ENCODE measurements at regions not wholly inside any gene's neighbourhood (a gene's known extent, or its start where the extent isn't known, plus 50 kb on each side); places are given as distances from the start of the nearest gene placed in this dataset.

DNA sequence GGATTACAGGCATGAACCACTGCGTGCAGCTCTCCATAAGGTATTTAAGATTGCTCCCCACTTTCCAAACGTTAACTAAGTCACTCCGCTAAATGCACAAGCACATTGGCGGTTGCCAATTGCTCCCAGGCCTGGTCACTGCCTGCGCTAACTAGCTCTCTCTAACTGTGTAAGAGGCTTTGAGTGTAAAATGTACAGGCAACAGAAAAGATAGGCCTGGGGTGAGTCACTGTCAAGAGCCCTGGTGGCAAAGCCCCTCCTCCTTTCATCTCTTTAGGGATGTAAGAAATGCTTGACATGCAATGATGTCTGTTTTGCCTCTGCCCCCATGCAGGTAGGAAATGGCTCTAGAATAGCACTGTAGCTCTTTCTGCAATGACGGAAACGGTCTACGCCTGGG, 329.7 kb upstream of the GATB start:
- DNase-seq, result peak in 1 of 2 experiments; percentile 21

DNA sequence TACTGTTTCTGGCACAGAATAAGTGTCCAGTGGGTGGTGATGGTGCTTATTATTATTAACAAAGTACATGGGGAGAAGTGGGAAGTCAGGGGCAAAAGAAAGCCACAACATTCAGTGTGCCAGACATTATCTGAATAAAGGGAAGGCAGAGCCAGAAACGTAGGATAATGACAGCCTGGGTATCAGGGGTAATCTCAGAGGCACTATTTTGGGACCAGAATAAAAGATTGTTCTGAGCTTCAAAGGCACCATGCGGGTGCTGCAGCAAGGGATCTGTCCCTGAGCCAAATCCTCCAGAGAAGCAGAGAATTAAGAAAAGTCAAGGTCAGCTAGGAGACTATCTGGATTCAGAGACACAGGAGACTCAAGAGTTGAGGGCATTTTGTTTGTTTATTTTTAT, 328.8 kb upstream of the GATB start:
- DNase-seq, result no peak

GRCh38 chr4:152087335-152087734, 326.5 kb upstream of the GATB start:
- no peak for DNase-seq

GRCh38 chr4:152085657-152086056, 324.9 kb upstream of the GATB start:
- no peak for DNase-seq

DNA sequence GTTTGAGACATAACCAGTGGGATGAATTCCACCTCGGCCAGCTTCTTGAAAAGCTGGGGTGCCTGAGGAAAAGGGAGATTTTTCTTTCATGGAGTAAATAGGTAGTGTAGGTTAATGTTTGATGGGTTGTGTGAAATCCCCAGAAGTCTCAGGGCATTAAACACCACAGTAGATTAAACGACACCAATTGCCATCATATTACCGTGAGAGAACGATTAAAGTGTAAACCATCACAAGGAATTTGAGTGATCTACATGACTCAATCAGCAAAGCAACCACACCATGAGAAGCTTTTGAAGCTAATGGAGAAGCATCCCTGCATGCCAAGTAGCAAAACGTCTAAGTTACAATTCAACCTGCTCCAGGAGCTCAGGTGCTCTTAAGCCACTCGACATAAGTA, 322.5 kb upstream of the GATB start:
- no peak for DNase-seq

DNA sequence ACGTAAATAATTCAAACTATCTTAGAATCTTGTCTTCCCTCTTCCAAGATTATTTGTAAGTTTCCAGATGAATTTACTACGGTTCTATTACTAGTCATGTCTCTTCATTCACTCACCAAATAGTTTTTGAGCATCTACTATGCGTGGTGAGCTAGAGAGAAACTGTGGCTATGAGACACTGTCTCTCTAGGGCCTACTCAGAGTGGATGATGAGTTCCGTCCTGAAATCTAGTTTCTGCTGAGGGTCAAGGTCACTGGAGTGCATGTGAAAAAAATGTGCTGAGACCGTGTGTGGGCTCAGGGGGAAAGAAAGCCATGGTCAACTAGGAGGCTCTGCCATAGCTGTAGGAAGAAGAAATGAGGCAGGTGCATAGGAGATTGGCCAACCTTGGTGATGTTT, 320.2 kb upstream of the GATB start:
- DNase-seq, result no peak

GRCh38 chr4:152079543-152080293, 318.9 kb upstream of the GATB start:
- peak; percentile 43 to 55 for DNase-seq

DNA sequence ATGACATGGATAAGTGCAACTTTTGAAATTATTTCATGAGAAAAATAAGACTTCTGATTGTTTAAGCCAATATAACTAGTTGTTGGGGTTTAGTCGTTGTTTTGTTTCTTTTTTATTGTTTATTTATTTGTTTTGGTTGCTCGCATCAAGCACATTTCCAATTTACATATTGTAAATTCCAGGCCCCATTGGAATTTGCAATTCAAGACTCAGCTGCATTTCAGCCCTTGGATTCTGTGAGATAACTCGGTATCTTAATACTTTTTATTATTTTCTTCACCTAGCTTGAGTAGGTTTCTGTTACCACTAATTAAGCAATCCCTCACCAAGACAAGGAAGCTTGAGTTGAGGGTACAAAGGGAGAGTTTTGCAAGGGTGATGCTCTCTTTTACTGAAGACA, 318.3 kb upstream of the GATB start:
- no peak for DNase-seq

GRCh38 chr4:152077582-152077981, 316.8 kb upstream of the GATB start:
- DNase-seq, result no peak

GRCh38 chr4:152075253-152075928, 314.6 kb upstream of the GATB start:
- DNase-seq, result no peak

DNA sequence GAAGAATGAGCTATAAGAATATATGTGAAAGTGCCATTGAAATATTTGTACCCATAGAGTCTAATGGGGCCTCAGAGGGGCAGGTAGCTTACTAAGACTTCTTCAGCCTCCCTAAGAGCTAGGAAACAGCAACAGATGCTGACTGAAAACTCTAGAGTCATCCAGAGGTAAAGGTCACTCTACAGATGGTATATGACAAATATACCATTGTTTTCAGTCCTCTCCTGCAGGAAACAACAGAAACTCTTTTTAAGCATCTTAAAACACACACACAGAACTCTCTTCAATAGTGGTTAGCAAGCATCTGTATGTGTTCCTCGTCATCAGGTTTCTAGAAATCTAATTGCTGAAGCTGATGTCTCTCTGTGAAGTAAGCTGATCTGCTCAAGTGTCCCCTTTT, 313.8 kb upstream of the GATB start:
- no peak for DNase-seq

DNA sequence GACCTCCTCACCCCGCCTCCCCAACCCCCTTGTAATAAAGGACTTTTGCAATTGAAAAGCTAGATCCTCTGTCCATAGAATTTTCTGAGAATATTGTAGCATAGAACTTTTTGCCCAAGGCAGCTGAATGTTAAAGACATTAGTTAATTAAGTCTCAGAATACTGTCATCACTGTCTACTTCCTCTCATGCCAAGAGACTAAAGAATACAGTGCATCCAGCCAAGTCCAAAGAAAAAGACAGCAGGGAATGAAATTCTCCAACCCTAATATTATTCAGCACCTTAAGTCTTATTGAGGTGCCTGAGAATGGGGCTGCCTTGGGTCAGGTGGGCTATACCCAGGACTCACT, 313.3 kb upstream of the GATB start:
- no peak for DNase-seq

- DNase-seq, result no peak
Observed at GRCh38 chr4:152073351-152074087, 312.7 kb upstream of the GATB start.

DNA sequence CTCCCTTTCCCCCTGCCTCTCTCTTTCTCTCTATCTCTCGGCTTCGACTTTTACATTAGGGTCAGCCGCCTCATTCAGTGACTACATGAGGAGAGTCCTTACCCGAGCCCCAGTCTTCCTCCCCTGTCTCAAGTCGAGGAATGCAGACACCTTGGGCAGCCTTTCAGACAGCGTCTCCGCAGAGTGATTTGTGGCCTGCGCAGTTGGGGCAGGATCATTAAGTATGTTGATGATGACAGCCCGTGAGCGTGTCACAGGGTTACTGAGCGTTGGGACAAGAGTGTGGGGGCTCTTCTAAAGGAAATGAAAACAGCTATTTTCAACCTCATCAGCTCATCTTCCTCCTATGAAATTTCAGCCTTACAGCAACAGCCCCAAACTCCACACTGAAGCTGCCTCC, 312.1 kb upstream of the GATB start:
- DNase-seq, result no peak

DNA sequence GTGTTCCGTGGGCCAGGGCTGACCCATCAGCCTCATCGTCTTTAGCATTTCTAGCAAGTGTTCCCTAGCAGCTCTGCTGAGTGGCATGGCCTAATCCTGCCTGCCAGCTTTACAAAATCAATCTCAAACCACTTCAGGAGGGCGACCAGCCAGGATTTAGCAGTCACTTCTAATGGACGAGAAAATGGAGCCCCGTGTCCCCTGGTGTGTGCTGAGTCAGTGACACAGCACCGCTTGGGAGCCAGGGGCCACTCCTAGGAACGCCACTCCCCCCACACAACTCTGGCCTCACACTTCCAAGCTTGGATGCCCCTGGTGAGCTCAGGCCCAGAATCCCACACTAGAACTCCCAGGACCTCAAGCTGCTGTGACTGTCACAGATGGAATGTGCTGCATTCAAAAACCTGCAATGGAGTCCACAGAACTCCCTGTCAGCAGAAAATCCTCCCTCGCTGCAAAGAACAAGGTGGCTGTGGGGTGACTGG, 311.2 kb upstream of the GATB start:
- no peak for DNase-seq

DNA sequence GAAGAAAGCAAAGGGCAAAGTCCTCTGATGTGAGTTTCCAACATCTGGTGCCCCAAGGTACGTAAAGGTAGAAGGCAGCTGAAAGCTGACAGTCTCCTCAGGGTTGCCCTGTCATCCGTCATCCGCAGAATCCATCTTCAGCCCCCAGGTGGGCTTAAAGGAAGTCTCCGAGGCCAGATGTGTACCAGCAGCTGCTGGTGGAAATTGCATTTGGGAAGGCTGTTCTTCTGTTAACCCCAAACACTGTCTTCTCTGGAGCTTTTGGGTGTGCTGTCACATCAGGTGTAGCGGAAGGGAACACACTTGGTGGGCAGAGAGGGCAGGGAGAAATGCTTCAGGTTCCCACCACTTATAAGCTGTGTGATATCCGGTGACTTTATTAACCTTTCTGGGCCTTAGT, 310.0 kb upstream of the GATB start:
- no peak for DNase-seq

DNA sequence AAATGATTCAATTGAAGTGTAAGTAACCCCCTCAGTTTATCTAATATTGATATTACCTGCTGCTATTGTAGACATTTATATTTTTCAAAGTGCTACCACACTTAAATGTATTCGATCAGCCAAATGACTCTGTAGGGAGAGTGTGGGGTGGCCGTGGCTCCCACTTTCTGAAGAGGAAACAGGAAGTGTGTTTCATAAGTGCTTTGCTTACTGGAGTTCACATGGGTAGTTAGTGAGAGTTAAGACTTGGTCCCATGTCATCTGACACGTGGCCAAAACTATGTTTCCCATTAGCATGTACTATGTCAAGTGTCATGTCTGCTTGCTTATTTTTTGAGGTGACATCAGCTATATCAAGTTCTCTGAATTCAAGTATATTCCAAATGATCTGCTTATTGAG, 308.1 kb upstream of the GATB start:
- no peak for DNase-seq

DNA sequence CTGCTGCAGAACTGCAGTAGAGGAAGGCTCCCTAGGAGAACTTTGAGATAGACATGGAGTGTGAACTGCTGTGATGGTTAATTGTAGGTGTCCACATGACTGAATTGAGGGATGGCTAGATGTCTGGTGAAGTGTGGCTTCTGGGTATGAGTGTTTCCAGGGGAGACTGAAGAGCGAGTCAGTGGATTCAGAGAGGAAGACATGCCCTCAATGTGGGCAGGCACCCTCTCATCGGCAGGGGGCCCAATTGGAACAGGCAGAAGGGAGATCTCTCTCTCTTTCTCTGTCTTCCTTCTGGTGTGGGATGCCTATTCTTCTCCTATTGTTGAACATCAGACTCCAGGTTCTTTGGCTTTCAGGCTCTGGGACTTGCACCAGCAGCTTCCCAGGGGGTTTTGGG, 304.7 kb upstream of the GATB start:
- no peak for DNase-seq

GRCh38 chr4:152064753-152065152, 303.9 kb upstream of the GATB start:
- no peak for DNase-seq

DNA sequence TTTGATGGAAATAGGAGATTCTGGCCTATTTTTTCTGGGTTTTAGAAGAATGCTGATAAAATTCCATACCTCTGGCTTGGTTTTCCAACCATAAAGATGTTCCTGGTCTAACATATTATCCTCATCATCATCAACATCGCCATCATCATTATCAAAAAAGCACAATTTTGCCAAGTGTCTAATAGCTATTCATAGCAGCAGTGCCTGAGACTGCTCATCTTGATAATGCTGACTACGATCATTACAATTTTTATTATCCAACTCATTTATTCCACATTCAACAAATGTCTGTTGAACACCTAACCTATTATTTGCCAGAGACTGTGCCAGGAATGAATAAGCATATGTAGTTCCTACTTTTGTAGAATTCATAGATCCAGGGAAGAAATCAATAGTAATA, 303.5 kb upstream of the GATB start:
- DNase-seq, result no peak

- DNase-seq, result peak in 1 of 2 experiments; percentile 31
Observed at GRCh38 chr4:152063621-152064240, 302.9 kb upstream of the GATB start.

DNA sequence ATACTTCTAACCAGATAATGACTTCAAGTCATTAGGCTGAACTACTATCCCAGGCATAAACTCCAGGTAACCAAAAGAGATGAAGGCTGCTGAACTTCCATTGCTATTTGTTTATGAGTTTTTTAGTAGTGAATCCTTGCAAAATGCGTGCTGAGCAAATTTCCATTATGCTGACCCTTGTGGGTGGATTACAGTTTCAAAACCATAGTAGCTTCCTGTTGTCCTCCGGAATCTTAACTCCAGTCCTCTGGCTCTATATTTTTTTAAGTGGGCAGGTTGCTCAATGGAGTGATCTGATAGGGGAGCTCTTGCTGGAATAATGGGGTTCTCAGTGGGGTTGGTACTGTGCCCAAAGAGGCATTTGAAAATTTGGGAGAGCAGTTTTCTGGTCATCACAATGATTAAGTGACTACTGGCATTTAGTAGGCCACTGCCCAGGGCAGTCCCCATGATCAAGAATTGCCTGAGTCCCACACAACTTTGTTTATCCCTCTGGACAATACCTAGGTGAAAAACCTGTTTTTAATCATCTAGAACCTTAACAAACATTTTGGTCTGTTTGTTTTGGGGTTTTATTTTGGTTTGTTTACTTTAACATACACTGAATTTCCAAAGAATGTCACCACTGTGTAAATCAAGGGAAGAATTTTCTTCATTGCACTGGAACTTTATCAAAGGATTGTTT, 302.3 kb upstream of the GATB start:
- no peak for DNase-seq

DNA sequence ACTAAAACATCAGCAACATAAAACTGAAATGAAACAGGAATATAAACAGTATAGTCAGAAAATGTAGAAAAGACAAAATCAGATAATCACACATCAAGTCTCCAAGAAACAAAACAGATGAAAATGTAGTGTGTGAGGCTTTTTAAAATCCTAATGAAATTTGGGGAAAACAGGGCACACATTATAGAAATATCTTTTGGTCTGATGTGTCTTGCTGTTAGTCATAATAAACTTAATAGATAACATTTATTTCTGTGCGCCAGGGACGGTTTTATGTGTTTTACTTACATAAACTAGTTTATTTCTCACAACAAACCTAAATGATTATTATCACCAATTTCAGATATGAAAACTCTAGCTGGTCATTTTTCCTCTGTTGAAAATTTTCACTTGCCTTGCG, 293.9 kb upstream of the GATB start:
- DNase-seq, result no peak
